ENCODE measurements at regions not wholly inside any gene's neighbourhood (a gene's known extent, or its start where the extent isn't known, plus 50 kb on each side); places are given as distances from the start of the nearest gene placed in this dataset.
"Not testable (repeated sequence)": the region's sequence is repeated elsewhere in the genome, so short reads cannot be mapped to it uniquely, and the experiment has no call there.

GRCh38 chr4:9067923-9068322 lies 102.3 kb upstream of the FAM90A26 start:
- TF ChIP-seq, protein P1, sequence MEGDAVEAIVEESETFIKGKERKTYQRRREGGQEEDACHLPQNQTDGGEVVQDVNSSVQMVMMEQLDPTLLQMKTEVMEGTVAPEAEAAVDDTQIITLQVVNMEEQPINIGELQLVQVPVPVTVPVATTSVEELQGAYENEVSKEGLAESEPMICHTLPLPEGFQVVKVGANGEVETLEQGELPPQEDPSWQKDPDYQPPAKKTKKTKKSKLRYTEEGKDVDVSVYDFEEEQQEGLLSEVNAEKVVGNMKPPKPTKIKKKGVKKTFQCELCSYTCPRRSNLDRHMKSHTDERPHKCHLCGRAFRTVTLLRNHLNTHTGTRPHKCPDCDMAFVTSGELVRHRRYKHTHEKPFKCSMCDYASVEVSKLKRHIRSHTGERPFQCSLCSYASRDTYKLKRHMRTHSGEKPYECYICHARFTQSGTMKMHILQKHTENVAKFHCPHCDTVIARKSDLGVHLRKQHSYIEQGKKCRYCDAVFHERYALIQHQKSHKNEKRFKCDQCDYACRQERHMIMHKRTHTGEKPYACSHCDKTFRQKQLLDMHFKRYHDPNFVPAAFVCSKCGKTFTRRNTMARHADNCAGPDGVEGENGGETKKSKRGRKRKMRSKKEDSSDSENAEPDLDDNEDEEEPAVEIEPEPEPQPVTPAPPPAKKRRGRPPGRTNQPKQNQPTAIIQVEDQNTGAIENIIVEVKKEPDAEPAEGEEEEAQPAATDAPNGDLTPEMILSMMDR (IDR thresholded peaks at IDR 0.05; ENCODE audit: low read depth, low read length, poor library complexity, severe bottlenecking): not testable (repeated sequence)
- TF ChIP-seq EZH2phosphoT487 (IDR thresholded peaks at IDR 0.05; ENCODE audit: borderline replicate concordance, low read length): not testable (repeated sequence)
